GM12865 (cell line): ENCODE measurements at regions not wholly inside any gene's neighbourhood (a gene's known extent, or its start where the extent isn't known, plus 50 kb on each side); places are given as distances from the start of the nearest gene placed in this dataset.

Source experiments
- DNase-seq: peaks from one replicate; pipeline ENCODE4 v3.0.0; 2010; ENCODE audit warnings: low read depth
- H3K4me3 ChIP-seq: 2 replicates; pipeline ENCODE4 v1.5.1; 2011; ENCODE audit warnings: mild to moderate bottlenecking, low read depth, low read length, control low read depth
- CTCF ChIP-seq: IDR thresholded peaks from 2 replicates; pipeline ENCODE4 v1.5.1; 2011; ENCODE audit warnings: low read length, control low read depth, low read depth, inconsistent platforms; ENCODE audit not compliant: insufficient read depth; ENCODE audit errors: missing control alignments

DNA sequence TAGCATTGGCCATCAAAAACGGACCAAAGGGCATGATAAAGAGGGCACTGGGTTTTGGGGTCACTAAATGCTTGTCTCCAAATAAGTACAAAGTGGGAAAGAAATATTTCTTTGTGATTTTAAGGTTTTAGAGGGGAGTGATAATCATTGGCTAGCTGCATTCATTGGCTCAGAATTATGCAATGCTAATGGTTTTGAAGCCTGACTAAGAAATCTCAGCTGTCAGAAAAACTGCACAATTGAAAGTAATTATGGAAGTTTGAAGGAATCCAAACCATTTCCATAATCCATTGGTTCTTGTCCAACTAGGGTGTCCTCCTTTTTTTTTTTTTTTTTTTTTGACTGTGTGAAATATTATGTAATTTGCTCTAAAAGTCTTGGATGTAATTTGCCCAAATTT is 88.2 kb upstream of the ARGLU1 start:
- TF ChIP-seq CTCF = no peak
- no peak for DNase-seq
- H3K4me3 ChIP-seq = no peak overlapping the region

- DNase-seq = no peak
Observed at GRCh38 chr13:106651442-106651841, 83.5 kb upstream of the ARGLU1 start.

DNA sequence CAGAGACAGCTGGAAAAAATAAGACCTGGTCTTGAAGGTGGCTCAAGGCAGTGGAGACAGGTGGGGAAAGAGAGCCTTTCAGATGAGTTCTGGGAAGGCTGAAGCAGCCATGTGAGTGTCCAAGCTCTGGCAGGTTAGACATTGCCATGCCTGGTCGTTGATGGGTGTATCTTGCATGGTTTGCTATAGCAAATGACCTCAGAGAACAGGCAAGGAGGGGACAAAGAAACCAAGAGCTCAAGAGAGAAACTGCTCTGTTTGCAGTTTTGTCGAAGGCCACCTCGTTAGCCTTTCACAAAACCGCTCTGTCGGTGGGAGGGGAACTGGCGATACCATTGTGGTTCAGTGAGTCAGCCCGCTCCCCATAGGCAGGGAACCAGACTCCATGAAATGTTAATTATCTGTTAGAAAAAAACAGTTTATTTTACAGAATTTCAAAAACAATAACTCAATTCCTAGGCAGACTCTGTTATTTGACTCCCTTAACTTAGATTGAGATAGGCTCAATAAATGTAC is 82.8 kb upstream of the ARGLU1 start:
- TF ChIP-seq CTCF = no peak
- no peak for DNase-seq
- H3K4me3 ChIP-seq = no peak overlapping the region

More at GRCh38 chr13:106651442-106651841, 83.5 kb upstream of the ARGLU1 start:
- H3K4me3 ChIP-seq = no peak overlapping the region
- TF ChIP-seq CTCF = no peak

DNA sequence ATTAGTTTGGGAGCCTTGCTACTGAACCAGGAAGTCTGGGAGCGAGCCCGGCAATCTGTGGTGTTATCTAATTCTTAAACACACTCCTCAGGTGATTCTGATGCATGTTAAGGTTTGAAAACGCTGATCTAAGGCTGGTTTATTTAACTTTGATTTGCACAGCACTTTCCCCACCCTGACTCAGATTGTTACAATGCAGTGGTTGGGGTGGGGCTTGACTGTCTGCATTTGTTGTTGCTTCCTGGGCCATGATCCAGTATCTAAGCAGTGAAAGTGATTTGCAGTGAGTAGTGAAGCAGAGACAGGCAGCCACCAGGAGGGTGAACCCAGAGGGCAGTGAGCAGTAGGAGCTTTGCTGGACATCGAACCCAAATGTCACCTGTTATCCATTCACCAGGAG is 81.6 kb upstream of the ARGLU1 start:
- no peak for TF ChIP-seq CTCF
- DNase-seq = no peak
- no peak overlapping the region for H3K4me3 ChIP-seq

GRCh38 chr13:106640515-106640914 is 72.6 kb upstream of the ARGLU1 start:
- no peak for TF ChIP-seq CTCF
- H3K4me3 ChIP-seq = no peak overlapping the region
- DNase-seq = no peak

DNA sequence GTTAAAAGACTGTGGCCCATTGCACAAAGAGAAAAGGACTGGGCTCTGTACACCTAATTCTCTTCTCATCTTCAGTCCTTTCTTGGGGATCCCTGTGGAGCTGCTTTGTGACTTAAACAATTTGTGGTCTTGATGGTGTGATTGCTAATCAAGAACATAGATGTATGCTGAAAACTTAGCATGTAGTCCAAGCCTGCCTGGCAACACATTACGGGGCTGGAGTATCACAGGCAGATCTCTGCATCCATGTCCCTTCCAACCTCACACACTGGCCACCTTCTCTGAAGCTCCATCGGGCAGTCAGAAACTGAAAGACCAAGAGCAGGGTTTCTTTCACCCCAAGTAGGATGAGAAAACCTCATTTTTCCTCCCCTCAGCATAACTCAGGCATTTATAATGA is 69.6 kb upstream of the ARGLU1 start:
- no peak for TF ChIP-seq CTCF
- no peak overlapping the region for H3K4me3 ChIP-seq
- DNase-seq = no peak

DNA sequence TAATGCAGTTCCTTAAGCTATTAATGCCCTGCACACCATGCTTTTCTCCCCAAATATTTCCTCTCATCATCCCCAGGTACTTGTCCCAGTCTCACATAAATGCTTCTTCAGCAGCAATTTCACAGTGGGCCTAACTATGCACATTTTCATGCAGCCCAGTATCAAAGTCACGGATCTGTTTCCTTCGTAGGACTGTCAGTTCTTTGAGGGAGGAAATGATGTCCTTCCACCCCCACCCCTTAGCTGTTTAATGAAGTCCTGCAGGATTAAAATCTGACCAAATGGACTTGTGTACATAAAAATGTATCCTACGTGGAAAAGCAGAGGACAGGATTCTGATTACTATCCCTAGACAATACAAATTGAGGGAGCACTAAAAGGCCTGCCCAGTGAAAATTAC is 68.6 kb upstream of the ARGLU1 start:
- no peak overlapping the region for H3K4me3 ChIP-seq
- no peak for TF ChIP-seq CTCF
- no peak for DNase-seq
